Caco-2 (cell line): ENCODE measurements at regions not wholly inside any gene's neighbourhood (a gene's known extent, or its start where the extent isn't known, plus 50 kb on each side); places are given as distances from the start of the nearest gene placed in this dataset.

Source experiments
- BruUV-seq: library from RNA; stranded (reverse); fragments of 400-500 nt; replicated peaks from 2 replicates; lab custom pipeline; 2021; lab: Mats Ljungman, UMichigan
- CTCF ChIA-PET: fragments of 300-600 bp; sonication (Branson Sonifier 250); formaldehyde crosslinking; loops from one replicate; lab custom pipeline; 2022; ENCODE audit warnings: antibody characterized with exemption; lab: Charles Lee
- POLR2A ChIA-PET: fragments of 300-600 bp; sonication (Branson Sonifier 250); formaldehyde crosslinking; loops from one replicate; lab custom pipeline; 2022; ENCODE audit warnings: antibody characterized with exemption; lab: Charles Lee
- DNase-seq, 2 experiments: peaks; one replicate each; pipeline versions ENCODE4 v3.0.0 to v3.0.0-alpha.2; 2020 to 2022
- H3K27me3 ChIP-seq: replicated peaks from 2 replicates; pipeline ENCODE4 v1.6.0; 2011; ENCODE audit warnings: low read length; ENCODE audit not compliant: control insufficient read depth, insufficient read depth
- H3K36me3 ChIP-seq: 2 replicates; pipeline ENCODE4 v1.5.1; 2011; ENCODE audit warnings: low read length; ENCODE audit not compliant: control insufficient read depth, insufficient read depth
- H3K4me1 ChIP-seq: fragments of 250-450 bp; sonication (Bioruptor Pico); 2 replicates; pipeline ENCODE4 v1.5.1; 2020; ENCODE audit warnings: mild to moderate bottlenecking
- H3K4me3 ChIP-seq: 2 replicates; pipeline ENCODE4 v1.5.1; 2011; ENCODE audit warnings: low read depth, mild to moderate bottlenecking, control low read depth, low read length
- H3K9me3 ChIP-seq: fragments of 250-450 bp; sonication (Bioruptor Pico); 2 replicates; pipeline ENCODE4 v1.5.1; 2020; ENCODE audit warnings: mild to moderate bottlenecking, moderate library complexity
- H3K27ac Mint-ChIP-seq: one replicate; pipeline ENCODE4 v1.8.0; 2022; ENCODE audit warnings: mixed read lengths; ENCODE audit not compliant: unreplicated experiment
- H3K27me3 Mint-ChIP-seq: one replicate; pipeline ENCODE4 v1.8.0; 2022; ENCODE audit warnings: mixed read lengths; ENCODE audit not compliant: insufficient read depth, unreplicated experiment
- H3K36me3 Mint-ChIP-seq: one replicate; pipeline ENCODE4 v1.8.0; 2022; ENCODE audit warnings: mild to moderate bottlenecking, mixed read lengths; ENCODE audit not compliant: insufficient read depth, unreplicated experiment
- H3K4me1 Mint-ChIP-seq: one replicate; pipeline ENCODE4 v1.8.0; 2022; ENCODE audit warnings: low read depth, mixed read lengths; ENCODE audit not compliant: unreplicated experiment
- H3K4me3 Mint-ChIP-seq: one replicate; pipeline ENCODE4 v1.8.0; 2022; ENCODE audit warnings: mild to moderate bottlenecking, moderate library complexity, mixed read lengths; ENCODE audit not compliant: unreplicated experiment
- H3K9me3 Mint-ChIP-seq: one replicate; pipeline ENCODE4 v1.8.0; 2022; ENCODE audit warnings: mixed read lengths; ENCODE audit not compliant: unreplicated experiment
- intact Hi-C: fragments of 100-400 bp; cut with micrococcal nuclease; formaldehyde crosslinking; loops from one replicate; pipeline ENCODE4 v1.10.0; 2022; ENCODE audit not compliant: unreplicated experiment
- TF ChIP-seq, protein P1 (sequence below), 2 experiments: fragments of 200-600 bp in 1 of 2; IDR thresholded peaks; 1 replicate in 1 of 2; 2 replicates in 1 of 2; pipeline versions ENCODE4 v1.5.1 to v1.8.0; 2011 to 2022; ENCODE audit warnings: antibody characterized with exemption in 1 of 2, control low read depth in 1 of 2, inconsistent platforms in 1 of 2, low read depth in 1 of 2, low read length in 1 of 2, mild to moderate bottlenecking in 1 of 2, moderate library complexity in 1 of 2; ENCODE audit not compliant: insufficient read depth in 1 of 2, severe bottlenecking in 1 of 2, unreplicated experiment in 1 of 2

DNA sequence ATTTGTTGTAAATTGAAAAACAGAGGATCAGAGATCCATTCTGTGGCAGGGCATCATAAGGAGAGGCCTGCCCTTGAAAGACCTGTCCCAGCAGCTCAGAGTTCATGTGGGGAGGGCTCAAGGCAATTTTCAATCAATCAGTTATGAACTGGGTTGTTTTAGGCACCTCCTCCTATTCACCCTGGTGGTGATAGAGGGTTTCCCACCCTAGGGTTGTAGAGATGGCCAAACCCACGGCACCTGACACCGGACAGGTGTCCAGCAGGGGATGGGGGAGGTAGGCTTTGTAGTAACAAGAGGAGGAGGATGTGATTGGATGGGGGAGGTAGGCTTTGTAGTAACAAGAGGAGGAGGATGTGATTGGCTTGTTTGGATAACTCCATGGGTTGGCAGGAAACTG is 205.7 kb downstream of the SOCS6 start:
- H3K9me3 Mint-ChIP-seq, result no peaks in the 10 kb centered on the region
- Histone ChIP-seq H3K4me3 (no peak overlapping the region), H3K36me3 (no peaks in the 10 kb centered on the region), H3K27me3 (no peaks in the 10 kb centered on the region), H3K9me3 (no peaks in the 10 kb centered on the region), H3K4me1 (no peaks in the 10 kb centered on the region)
- CTCF ChIA-PET, result no interaction called here
- peaks cover 6% of the 10 kb centered on the region for H3K36me3 Mint-ChIP-seq
- H3K27me3 Mint-ChIP-seq, result peaks cover 4% of the 10 kb centered on the region
- no peak overlapping the region for H3K4me3 Mint-ChIP-seq
- POLR2A ChIA-PET, result no interaction called here
- H3K27ac Mint-ChIP-seq, result no peak overlapping the region
- BruUV-seq, result no TSS peak
- H3K4me1 Mint-ChIP-seq, result no peaks in the 10 kb centered on the region
- no peak for DNase-seq
- TF ChIP-seq, protein P1, sequence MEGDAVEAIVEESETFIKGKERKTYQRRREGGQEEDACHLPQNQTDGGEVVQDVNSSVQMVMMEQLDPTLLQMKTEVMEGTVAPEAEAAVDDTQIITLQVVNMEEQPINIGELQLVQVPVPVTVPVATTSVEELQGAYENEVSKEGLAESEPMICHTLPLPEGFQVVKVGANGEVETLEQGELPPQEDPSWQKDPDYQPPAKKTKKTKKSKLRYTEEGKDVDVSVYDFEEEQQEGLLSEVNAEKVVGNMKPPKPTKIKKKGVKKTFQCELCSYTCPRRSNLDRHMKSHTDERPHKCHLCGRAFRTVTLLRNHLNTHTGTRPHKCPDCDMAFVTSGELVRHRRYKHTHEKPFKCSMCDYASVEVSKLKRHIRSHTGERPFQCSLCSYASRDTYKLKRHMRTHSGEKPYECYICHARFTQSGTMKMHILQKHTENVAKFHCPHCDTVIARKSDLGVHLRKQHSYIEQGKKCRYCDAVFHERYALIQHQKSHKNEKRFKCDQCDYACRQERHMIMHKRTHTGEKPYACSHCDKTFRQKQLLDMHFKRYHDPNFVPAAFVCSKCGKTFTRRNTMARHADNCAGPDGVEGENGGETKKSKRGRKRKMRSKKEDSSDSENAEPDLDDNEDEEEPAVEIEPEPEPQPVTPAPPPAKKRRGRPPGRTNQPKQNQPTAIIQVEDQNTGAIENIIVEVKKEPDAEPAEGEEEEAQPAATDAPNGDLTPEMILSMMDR (IDR thresholded peaks at IDR 0.05; ENCODE audit: insufficient read depth in 1 of 2, low read depth in 1 of 2, low read length in 1 of 2, severe bottlenecking in 1 of 2, unreplicated experiment in 1 of 2), result no peak
- intact Hi-C loops, result loop anchor here (5.0 kb wide), 1 partner anchor 288 kb away; no protein-coding TSS in a partner anchor

- ChIA-PET CTCF (interaction anchor here (0.5 kb wide), 1 partner anchor 266 kb away, joined by 3 read pairs; no protein-coding TSS in a partner anchor), POLR2A (no interaction called here)
- TF ChIP-seq, protein P1 (IDR thresholded peaks at IDR 0.05; ENCODE audit: insufficient read depth in 1 of 2, low read depth in 1 of 2, low read length in 1 of 2, severe bottlenecking in 1 of 2, unreplicated experiment in 1 of 2), result no peak
- no TSS peak for BruUV-seq
- Mint-ChIP-seq H3K4me3 (no peak overlapping the region), H3K4me1 (no peaks in the 10 kb centered on the region), H3K27me3 (peaks cover 4% of the 10 kb centered on the region), H3K9me3 (no peaks in the 10 kb centered on the region), H3K27ac (no peak overlapping the region), H3K36me3 (peaks cover 6% of the 10 kb centered on the region)
- intact Hi-C loops, result loop anchor here (5.0 kb wide), 1 partner anchor 289 kb away; no protein-coding TSS in a partner anchor
- Histone ChIP-seq H3K36me3 (no peaks in the 10 kb centered on the region), H3K27me3 (no peaks in the 10 kb centered on the region), H3K9me3 (no peaks in the 10 kb centered on the region), H3K4me3 (no peak overlapping the region), H3K4me1 (no peaks in the 10 kb centered on the region)
- DNase-seq, result no peak
These were observed 204.6 kb downstream of the SOCS6 start for GRCh38 chr18:70493461-70493860.

DNA sequence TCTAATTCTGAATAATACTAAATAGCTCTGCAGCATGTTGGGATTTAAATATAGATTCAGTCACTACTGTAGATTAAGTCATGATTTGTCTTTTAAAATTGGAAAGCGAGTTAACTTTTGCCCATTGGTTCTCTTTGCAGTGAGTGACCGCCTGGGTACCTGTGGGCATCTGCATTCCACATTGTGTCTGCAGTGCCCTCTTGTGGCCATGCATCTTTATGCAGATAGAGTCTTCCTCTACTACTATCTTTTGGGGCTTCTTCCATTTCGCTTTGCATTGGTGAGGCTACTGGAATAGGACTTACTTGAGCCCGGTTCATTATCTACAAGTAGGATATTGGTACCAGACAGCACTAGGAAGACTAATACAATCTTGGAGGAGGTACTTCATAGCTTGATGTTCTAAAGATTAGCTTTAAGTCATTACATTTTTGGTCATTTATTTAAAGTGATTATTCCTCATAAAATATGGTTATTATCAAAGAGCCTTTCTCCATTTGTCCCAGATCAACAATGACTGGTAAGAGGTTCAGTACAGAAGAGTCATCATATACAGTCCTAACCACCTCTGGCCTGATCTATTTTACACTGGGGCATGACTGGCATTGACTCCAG is 203.0 kb downstream of the SOCS6 start:
- no TSS peak for BruUV-seq
- ChIA-PET CTCF (no interaction called here), POLR2A (no interaction called here)
- Histone ChIP-seq H3K36me3 (no peaks in the 10 kb centered on the region), H3K4me1 (no peaks in the 10 kb centered on the region), H3K27me3 (no peaks in the 10 kb centered on the region), H3K9me3 (no peaks in the 10 kb centered on the region), H3K4me3 (no peak overlapping the region)
- Mint-ChIP-seq H3K36me3 (peaks cover 6% of the 10 kb centered on the region), H3K27me3 (no peaks in the 10 kb centered on the region), H3K4me1 (no peaks in the 10 kb centered on the region), H3K27ac (no peak overlapping the region), H3K9me3 (no peaks in the 10 kb centered on the region), H3K4me3 (no peak overlapping the region)
- intact Hi-C loops, result loop anchor here (2.0 to 5.0 kb wide), 2 partner anchors 33 to 290 kb away; no protein-coding TSS in a partner anchor
- TF ChIP-seq, protein P1 (IDR thresholded peaks at IDR 0.05; ENCODE audit: insufficient read depth in 1 of 2, low read depth in 1 of 2, low read length in 1 of 2, severe bottlenecking in 1 of 2, unreplicated experiment in 1 of 2), result peak; percentile 39 to 57
- DNase-seq, result peak; percentile 40 to 52
